ENCODE measurements at regions not wholly inside any gene's neighbourhood (a gene's known extent, or its start where the extent isn't known, plus 50 kb on each side); places are given as distances from the start of the nearest gene placed in this dataset.

DNA sequence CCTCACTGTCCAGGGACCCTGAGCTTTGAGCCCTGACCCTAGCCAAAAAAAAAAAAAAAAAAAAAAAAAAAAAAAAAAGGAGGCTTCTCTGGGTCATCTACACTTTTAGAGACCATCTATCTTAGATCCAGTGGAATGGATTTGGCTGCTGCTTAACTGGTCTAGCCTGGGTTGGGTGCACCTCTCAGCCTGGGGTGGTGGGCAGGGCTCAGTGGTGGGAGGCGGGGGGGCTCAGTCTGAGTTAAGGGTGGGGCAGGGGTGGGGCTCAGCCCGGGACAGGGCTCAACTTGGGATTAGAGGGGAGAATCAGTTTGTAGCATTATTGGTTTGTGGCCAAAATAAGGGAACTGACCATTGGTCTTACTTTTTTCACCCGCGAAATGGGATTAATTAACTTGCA lies 139.2 kb downstream of the TPRA1 start:
- no peak overlapping the region for H3K4me3 Mint-ChIP-seq (ENCODE audit: unreplicated experiment)
- peaks cover 41% of the 10 kb centered on the region for H3K27me3 Mint-ChIP-seq (ENCODE audit: unreplicated experiment)
- peak; percentile 25 for DNase-seq (ENCODE audit: extremely low spot score, unreplicated experiment)
- no peaks in the 10 kb centered on the region for H3K9me3 Mint-ChIP-seq (ENCODE audit: unreplicated experiment)
- no peak overlapping the region for H3K27ac Mint-ChIP-seq (ENCODE audit: unreplicated experiment)
- H3K4me1 Mint-ChIP-seq (ENCODE audit: unreplicated experiment), result peaks cover 9% of the 10 kb centered on the region
- TF ChIP-seq, protein P1, sequence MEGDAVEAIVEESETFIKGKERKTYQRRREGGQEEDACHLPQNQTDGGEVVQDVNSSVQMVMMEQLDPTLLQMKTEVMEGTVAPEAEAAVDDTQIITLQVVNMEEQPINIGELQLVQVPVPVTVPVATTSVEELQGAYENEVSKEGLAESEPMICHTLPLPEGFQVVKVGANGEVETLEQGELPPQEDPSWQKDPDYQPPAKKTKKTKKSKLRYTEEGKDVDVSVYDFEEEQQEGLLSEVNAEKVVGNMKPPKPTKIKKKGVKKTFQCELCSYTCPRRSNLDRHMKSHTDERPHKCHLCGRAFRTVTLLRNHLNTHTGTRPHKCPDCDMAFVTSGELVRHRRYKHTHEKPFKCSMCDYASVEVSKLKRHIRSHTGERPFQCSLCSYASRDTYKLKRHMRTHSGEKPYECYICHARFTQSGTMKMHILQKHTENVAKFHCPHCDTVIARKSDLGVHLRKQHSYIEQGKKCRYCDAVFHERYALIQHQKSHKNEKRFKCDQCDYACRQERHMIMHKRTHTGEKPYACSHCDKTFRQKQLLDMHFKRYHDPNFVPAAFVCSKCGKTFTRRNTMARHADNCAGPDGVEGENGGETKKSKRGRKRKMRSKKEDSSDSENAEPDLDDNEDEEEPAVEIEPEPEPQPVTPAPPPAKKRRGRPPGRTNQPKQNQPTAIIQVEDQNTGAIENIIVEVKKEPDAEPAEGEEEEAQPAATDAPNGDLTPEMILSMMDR (IDR thresholded peaks at IDR 0.05), result no peak
- no peaks in the 10 kb centered on the region for H3K36me3 Mint-ChIP-seq (ENCODE audit: unreplicated experiment)

DNA sequence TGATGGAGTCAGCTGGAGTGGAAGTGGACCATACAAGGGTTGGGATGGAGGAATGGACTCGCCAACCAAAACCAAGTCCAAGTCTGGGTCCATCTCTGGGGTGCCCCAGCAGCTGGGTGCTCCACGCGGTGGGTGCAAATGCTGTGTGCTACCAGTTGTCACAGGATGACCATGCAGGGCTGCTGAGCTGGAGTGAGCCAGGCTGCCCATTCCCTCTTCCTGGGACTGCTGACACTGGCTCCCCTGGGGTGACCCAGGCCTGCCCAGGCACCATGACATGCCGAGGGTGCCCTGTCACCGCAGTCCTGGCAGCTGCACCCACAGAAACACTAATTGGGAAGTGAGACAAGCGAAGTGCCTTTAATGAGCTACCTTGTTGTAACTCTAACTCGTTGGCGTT lies 140.2 kb downstream of the TPRA1 start:
- DNase-seq (ENCODE audit: extremely low spot score, unreplicated experiment), result peak; percentile 83
- Mint-ChIP-seq H3K27me3 (ENCODE audit: unreplicated experiment) (peaks cover 44% of the 10 kb centered on the region), H3K4me1 (ENCODE audit: unreplicated experiment) (peaks cover 3% of the 10 kb centered on the region), H3K4me3 (ENCODE audit: unreplicated experiment) (no peak overlapping the region), H3K36me3 (ENCODE audit: unreplicated experiment) (no peaks in the 10 kb centered on the region), H3K9me3 (ENCODE audit: unreplicated experiment) (no peaks in the 10 kb centered on the region), H3K27ac (ENCODE audit: unreplicated experiment) (no peak overlapping the region)
- TF ChIP-seq, protein P1 (IDR thresholded peaks at IDR 0.05), result no peak

DNA sequence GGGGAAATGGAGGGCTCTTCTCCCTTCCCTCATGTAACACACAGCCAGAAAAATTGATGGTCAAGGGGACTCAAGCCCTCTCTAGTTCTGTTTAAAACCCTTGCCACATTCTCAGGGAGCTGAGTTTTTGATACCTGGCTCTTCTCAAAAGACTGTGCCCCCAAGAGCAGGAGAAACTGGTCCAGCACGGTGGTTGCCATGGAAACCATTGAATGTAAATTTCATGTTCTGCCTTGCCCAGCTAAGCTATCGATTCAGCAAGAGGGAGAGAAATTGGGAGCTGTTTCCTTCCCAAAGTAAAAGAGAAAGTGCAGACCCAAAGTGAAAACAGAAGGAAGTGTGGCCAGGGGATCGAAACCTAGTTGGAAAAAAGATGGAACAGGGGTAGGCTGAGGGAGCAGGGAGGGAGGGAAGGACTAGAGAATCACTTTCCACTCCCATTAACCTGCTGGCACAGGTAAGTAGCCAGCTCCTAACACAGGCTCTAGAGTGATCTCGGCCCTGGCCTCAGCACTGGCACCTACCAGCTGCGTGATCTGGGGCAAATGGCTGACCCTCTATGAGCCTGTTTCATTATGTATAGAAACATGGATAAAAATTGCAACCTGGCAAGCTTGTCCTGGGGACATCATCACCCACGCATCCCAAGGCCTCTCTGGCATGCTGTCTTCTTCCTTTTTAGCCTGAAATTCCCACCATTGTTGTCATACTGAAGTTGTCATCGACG lies 140.9 kb downstream of the TPRA1 start:
- DNase-seq (ENCODE audit: extremely low spot score, unreplicated experiment), result peak; percentile 48
- Mint-ChIP-seq H3K36me3 (ENCODE audit: unreplicated experiment) (no peaks in the 10 kb centered on the region), H3K27me3 (ENCODE audit: unreplicated experiment) (peaks cover 43% of the 10 kb centered on the region), H3K27ac (ENCODE audit: unreplicated experiment) (no peak overlapping the region), H3K4me1 (ENCODE audit: unreplicated experiment) (no peaks in the 10 kb centered on the region), H3K4me3 (ENCODE audit: unreplicated experiment) (no peak overlapping the region), H3K9me3 (ENCODE audit: unreplicated experiment) (no peaks in the 10 kb centered on the region)
- TF ChIP-seq, protein P1 (IDR thresholded peaks at IDR 0.05), result no peak

DNA sequence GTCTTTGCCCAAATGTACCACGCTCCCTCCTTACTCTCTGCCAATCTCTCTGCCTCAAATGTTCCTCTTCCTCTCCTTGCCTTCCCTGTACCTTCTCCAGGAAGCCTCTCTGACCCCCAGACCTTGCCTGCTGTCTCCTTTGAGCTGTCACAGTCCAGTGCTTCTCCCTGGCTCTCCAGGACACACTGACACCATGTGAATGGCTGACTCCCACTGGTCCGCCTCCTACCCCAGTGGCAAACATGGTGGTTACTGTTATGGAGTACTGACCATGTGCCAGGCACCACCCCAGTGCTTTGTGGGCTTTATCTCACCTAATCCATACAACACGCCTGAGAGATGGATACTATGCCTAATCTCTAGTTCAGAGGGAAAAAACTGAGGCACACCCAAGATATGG lies 141.9 kb downstream of the TPRA1 start:
- peaks cover 36% of the 10 kb centered on the region for H3K27me3 Mint-ChIP-seq (ENCODE audit: unreplicated experiment)
- peak; percentile 63 for DNase-seq (ENCODE audit: extremely low spot score, unreplicated experiment)
- H3K27ac Mint-ChIP-seq (ENCODE audit: unreplicated experiment), result no peak overlapping the region
- TF ChIP-seq, protein P1 (IDR thresholded peaks at IDR 0.05), result no peak
- H3K9me3 Mint-ChIP-seq (ENCODE audit: unreplicated experiment), result no peaks in the 10 kb centered on the region
- H3K4me1 Mint-ChIP-seq (ENCODE audit: unreplicated experiment), result no peaks in the 10 kb centered on the region
- H3K4me3 Mint-ChIP-seq (ENCODE audit: unreplicated experiment), result no peak overlapping the region
- H3K36me3 Mint-ChIP-seq (ENCODE audit: unreplicated experiment), result no peaks in the 10 kb centered on the region

DNA sequence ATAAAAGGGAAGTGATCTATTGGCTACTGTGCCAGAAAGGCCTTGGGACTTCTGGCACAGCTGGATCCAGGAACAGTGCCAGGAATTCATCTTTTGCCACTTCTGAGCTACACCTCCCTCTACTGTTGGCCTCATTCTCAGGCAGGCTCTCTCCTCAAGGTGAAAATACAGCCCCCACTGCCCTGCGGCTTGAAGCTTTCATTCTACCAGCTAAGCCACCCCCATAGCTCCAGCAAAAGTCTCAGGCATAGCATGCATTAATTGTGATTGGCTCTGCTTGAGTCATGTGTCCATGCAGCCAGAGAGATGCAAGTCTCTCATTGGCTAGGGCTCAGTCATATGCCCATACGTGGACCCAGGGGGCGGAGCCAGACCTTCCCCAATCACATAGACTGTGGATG lies 142.4 kb downstream of the TPRA1 start:
- Mint-ChIP-seq H3K4me1 (ENCODE audit: unreplicated experiment) (no peaks in the 10 kb centered on the region), H3K36me3 (ENCODE audit: unreplicated experiment) (no peaks in the 10 kb centered on the region), H3K27ac (ENCODE audit: unreplicated experiment) (no peak overlapping the region), H3K9me3 (ENCODE audit: unreplicated experiment) (no peaks in the 10 kb centered on the region), H3K4me3 (ENCODE audit: unreplicated experiment) (no peak overlapping the region), H3K27me3 (ENCODE audit: unreplicated experiment) (peaks cover 31% of the 10 kb centered on the region)
- TF ChIP-seq, protein P1 (IDR thresholded peaks at IDR 0.05), result no peak
- DNase-seq (ENCODE audit: extremely low spot score, unreplicated experiment), result peak; percentile 23

Measured in osteocyte (in vitro differentiated cells).